HG02678 (cell line): ENCODE measurements at regions not wholly inside any gene's neighbourhood (a gene's known extent, or its start where the extent isn't known, plus 50 kb on each side); places are given as distances from the start of the nearest gene placed in this dataset.
"Not testable (repeated sequence)": the region's sequence is repeated elsewhere in the genome, so short reads cannot be mapped to it uniquely, and the experiment has no call there.

Source experiments
- ATAC-seq: cut with Tn5 transposase; IDR thresholded peaks from one replicate; pipeline ENCODE4 v1.9.1; 2021; ENCODE audit warnings: mild to moderate bottlenecking, moderate library complexity; ENCODE audit not compliant: unreplicated experiment

GRCh38 chr6:74069089-74069581 is 373.1 kb downstream of the CD109 start:
- no peak for ATAC-seq

- ATAC-seq: no peak
These were observed 370.3 kb downstream of the CD109 start for GRCh38 chr6:74066168-74066871.

- no peak for ATAC-seq
These were observed 369.7 kb downstream of the CD109 start for GRCh38 chr6:74065705-74066104.

DNA sequence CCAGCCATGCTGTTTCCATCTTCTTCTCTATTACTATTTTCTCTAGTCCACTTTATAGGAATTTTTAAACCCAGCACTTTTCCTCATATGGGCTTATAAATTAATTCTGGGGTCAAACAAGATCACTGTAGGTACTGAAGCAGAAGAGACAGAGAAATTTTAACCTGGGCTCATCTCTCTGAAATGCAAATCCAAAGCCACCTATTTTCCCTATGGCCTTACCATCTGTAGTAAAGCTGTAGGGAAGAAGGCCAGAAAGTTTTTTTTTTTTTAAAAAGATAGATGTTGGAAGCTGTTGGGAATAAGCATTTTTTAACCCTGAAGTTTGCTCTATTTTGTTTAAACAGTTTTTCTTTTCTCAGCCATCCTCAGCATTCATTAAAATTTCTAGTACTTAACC is 367.4 kb downstream of the CD109 start:
- ATAC-seq: no peak

GRCh38 chr6:74061201-74061600 is 365.2 kb downstream of the CD109 start:
- ATAC-seq: no peak

GRCh38 chr6:74060354-74060753 is 364.4 kb downstream of the CD109 start:
- ATAC-seq: no peak

DNA sequence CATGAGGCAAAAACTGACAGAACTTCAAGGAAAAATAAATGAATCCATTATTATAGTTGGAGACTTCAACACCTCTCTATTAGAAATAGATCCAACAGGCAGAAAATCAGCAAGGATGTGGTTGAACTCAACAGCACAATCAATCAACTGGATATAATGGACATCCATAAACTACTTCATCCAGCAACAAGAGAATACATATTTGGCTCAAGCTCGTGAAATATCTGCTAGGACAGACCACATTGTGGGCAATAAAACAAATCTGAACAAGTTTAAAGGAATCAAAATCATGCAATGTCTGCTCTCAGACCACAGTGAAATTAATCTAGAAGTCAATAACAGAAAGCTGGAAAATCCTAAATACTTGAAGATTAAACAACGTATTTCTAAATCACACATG is 362.6 kb downstream of the CD109 start:
- ATAC-seq: no peak

- ATAC-seq: no peak
These were observed 361.3 kb downstream of the CD109 start for GRCh38 chr6:74057326-74057725.

- no peak for ATAC-seq
These were observed 358.2 kb downstream of the CD109 start for GRCh38 chr6:74054190-74054589.

GRCh38 chr6:74050921-74051320 is 354.9 kb downstream of the CD109 start:
- no peak for ATAC-seq

DNA sequence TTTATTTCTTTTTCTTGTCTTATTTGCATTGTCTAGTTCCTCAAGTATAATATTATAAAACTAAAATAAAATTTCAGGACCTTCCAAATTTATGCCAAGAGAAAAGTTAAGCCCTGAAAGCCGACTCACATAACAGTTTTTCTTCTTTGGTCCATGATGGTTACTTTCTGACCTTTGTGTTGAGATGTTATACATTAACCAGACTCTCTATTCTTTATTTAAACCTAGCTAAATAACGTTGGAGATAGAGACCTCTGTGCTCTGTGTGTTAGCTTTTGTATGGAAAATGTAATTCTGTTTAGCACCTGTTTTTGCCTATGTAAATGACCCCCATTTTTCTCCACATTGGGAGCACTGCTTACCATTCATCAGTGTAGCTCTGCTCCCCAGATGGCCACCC is 352.4 kb downstream of the CD109 start:
- ATAC-seq: no peak

DNA sequence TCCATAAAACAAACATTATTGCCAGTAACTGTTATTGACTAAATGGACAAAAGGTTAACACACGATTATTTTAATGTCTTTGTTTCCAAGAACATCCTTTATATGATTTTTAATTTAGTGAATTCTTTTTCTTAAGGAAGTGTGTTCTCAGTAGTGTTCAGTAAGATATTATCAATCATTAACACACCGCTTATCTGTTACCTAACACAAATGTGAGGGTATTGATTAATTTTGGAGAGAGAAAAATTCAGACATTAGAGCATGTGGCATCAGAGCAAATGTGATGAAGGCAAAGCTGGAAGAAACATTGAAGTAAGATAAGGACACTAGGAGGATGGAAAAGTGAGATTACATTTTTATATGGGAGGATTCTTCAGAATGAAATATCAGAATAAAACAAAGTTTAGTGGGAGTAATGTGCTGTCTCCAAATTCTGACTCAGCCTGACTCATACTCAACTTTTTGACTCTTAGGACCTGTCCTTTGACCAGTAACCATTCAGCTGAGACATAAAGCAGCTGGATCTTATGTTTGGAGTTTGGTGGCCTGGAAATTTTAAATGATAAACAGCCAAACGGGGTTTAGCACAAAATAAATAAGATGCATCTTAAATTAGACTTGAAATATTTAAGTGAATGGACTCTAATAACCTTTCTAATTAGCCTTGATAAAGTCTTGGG is 348.6 kb downstream of the CD109 start:
- no peak for ATAC-seq

GRCh38 chr6:74041420-74041819 is 345.4 kb downstream of the CD109 start:
- no peak for ATAC-seq

GRCh38 chr6:74018825-74019224 is 322.8 kb downstream of the CD109 start:
- no peak for ATAC-seq

DNA sequence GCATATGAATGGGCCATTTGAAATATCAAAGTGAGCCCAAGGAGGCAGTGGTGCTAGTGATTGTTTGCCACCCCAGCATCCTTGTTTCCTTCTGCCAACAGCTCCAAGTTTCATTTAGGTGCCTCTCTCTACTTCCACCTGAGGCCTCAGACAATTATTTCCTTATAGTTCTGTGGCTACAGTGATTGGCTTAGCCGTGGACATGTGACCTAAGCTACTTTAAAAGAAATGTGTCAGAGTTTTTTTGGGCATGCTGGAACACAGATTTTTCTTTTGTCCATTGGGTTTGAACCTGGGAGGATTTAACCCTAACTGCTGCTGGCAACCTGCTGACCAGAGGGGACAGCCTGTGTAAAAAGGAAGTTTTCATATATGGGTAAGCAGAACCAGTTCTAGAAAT is 319.4 kb downstream of the CD109 start:
- ATAC-seq: no peak

DNA sequence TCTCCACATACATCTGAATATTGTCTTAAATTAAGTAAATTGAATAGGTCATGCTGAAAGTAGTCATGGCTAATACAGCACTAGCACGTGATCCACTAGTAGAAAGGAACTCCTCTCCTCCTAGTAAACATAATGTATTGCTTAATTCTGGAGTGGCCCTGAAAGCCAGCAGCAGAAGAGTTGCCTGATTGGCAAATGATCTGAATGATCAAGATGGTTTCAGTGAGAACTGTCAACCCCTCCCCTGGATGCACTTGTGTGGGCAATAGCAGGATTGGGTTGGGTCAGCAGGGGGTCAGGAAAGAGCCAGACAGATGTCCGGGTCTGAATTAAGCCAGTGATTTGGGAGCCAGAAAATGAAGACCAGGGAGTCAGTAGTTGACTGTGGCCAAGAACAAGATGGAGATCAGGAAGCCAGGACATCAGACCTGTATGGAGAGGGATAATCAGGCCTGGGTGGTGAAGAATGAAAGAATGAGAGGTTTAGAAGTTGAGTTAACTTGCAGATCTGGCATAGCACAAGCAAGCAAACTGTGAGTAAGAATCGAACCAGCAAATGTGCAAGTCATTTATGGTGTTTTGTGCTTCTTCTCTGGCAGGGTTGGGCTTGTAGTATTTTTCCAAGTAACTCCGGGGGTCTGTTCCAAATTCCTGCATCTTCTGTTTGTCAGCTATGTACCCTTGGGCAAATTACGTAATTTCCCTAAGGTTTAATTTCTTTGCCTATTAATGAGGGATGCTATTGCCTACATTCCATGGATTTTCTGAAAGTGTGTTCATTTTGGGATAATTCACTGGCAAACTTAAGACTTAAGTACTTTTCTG is 304.9 kb downstream of the CD109 start:
- no peak for ATAC-seq

DNA sequence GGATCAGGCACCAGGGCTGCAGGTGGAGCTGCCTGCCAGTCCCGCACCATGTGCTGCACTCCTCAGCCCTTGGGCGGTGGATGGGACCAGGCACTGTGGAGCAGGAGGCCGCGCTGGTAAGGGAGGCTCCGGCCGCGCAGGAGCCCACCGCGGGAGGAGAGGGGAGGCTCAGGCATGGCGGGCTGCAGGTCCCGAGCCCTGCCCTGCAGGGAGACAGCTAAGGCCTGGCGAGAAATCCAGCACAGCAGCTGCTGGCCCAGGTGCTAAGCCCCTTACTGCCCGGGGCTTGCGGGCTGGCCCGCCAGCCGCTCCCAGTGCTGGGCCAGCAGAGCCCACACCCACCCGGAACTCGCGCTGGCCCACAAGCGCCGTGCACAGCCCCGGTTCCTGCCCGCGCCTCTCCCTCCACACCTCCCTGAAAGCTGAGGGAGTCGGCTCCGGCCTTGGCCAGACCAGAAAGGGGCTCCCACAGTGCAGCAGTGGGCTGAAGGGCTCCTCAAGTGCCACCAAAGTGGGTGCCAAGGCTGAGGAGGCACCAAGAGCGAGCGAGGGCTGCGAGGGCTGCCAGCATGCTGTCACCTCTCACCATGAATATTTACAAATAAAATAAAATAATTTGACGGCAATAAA is 294.7 kb downstream of the CD109 start:
- not testable (repeated sequence) for ATAC-seq

- no peak for ATAC-seq
These were observed 293.4 kb downstream of the CD109 start for GRCh38 chr6:73989428-73989827.

DNA sequence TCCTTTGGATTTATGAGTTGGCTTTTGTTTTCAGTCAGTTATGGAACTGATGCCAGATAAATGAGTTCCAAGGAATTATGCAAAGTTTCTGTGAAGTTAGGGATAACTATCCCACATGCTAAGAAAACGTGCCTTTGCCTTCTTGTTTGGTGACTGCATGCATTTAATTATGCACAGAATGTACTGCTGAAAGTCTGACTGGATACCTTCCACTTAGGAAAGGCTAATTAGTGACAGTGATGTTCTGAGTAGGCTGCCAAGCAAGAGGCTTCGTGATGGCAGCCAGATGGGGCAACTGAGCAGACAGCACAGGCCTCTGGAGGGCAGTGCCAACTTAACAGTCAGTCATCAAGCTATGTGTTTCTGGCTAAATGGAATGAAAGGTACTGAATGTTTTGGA is 289.9 kb downstream of the CD109 start:
- no peak for ATAC-seq

- ATAC-seq: no peak
These were observed 288.7 kb downstream of the CD109 start for GRCh38 chr6:73984571-73985210.

GRCh38 chr6:73983367-73983766 is 287.4 kb downstream of the CD109 start:
- no peak for ATAC-seq
